Pancreas (tissue), 10 donors: ENCODE measurements at regions not wholly inside any gene's neighbourhood (a gene's known extent, or its start where the extent isn't known, plus 50 kb on each side); places are given as distances from the start of the nearest gene placed in this dataset.

Experiments used
- ATAC-seq, 4 donors: fragments of 200-7000 bp; cut with Tn5 transposase; one replicate each; pipeline versions ENCODE4 v1.8.0 to v1.9.1; 2020; ENCODE audit warnings: mild to moderate bottlenecking in 4 of 4, moderate library complexity in 4 of 4
- DNase-seq, 6 donors: peaks; one replicate each; pipeline ENCODE4 v3.0.0-alpha.2; 2020
- FAIRE-seq: peaks from 2 replicates; lab custom pipeline; 2012; peaks lifted over from hg19 to GRCh38; lab: Jason Lieb, UNC
- H3K27ac ChIP-seq, 4 donors: fragments of 200-600 bp; sonication (generic); 1 replicate in 3 of 4; 2 replicates in 1 of 4; pipeline versions ENCODE4 v1.5.0 to v1.8.0; 2020
- H3K27me3 ChIP-seq, 4 donors: fragments of 200-600 bp; one replicate each; pipeline ENCODE4 v1.8.0; 2021
- H3K36me3 ChIP-seq, 3 donors: fragments of 200-600 bp; sonication (generic) in 1 of 3; one replicate each; pipeline versions ENCODE4 v1.5.0 to v1.8.0; 2020 to 2021
- H3K4me1 ChIP-seq, 3 donors: fragments of 200-600 bp; one replicate each; pipeline ENCODE4 v1.8.0; 2021
- H3K4me3 ChIP-seq, 4 donors: fragments of 200-600 bp; sonication (generic) in 2 of 4; one replicate each; pipeline versions ENCODE4 v1.5.0 to v1.8.0; 2020 to 2021
- H3K9me3 ChIP-seq, 4 donors: fragments of 200-600 bp; one replicate each; pipeline ENCODE4 v1.8.0; 2021
- WGBS, 2 donors: extraction: QIAGEN DNeasy Blood & Tissue Kit; methylation state at CpG; one replicate each; pipeline ENCODE4 v1.1.7; 2013; 5-methylcytosine and 5-hydroxymethylcytosine counted together
- intact Hi-C, 3 donors: fragments of 100-400 bp; cut with DNase I; formaldehyde crosslinking; loops; one replicate each; pipeline versions ENCODE4 v1.11.1 to v1.14.2; 2022
- TF ChIP-seq, protein P1 (sequence below), 4 donors: fragments of 200-600 bp; sonication (generic) in 3 of 4; IDR thresholded peaks; one replicate each; pipeline versions ENCODE4 v1.5.0 to v1.8.0; 2021; ENCODE audit warnings: antibody characterized with exemption in 4 of 4
- donor health status: healthy with polysubstance abuse.
- donor health status: DM: no; HTN: no; CAD: no; lungs with moderate emphysema.
- donor health status: DM: no; HTN: no; CAD: no.
- donor health status: control.
- donor health status: control.
- donor health status: Bipolar disorder and iron deficiency.
- donor health status: DM: yes; HTN: yes; CAD: no.
- donor health status: DM: no; HTN: no; CAD: no.
- donor health status: DM: no; HTN: no; CAD: no.
- donor health status: DM: yes; HTN: yes; CAD: no.

DNA sequence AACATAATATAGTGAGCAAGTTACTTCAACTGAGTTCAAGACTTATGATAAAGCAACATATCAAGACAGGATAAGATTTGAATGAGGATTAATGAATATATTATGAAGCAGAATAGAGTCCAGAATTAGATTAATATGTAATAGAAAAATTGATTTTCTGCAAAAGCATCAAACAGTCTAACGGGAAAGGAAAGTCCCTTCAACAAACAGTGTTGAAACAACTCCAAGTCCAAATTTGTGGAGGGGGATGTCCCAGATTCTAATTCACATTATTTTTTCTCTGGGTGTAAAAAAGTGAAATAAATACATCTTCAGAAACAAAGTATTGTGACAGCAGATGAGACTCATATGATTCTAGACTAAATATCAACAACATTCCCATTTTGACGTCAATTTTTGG is 289.7 kb downstream of the C6orf118 start:
- ATAC-seq (no peak), DNase-seq (no peak), FAIRE-seq (no peak)
- 23 to 30% methylated on average over 2 of the region's 2 CpGs for WGBS, 2 donors
- Histone ChIP-seq H3K4me1 (no peaks in the 10 kb centered on the region), H3K4me3 (no peak overlapping the region), H3K36me3 (no peaks in the 10 kb centered on the region), H3K27me3 (no peaks in the 10 kb centered on the region), H3K9me3 (peaks cover 0 to 7% (median 0%) of the 10 kb centered on the region in 4 donors), H3K27ac (no peak overlapping the region)
- intact Hi-C loops: no loop called here
- TF ChIP-seq, protein P1, sequence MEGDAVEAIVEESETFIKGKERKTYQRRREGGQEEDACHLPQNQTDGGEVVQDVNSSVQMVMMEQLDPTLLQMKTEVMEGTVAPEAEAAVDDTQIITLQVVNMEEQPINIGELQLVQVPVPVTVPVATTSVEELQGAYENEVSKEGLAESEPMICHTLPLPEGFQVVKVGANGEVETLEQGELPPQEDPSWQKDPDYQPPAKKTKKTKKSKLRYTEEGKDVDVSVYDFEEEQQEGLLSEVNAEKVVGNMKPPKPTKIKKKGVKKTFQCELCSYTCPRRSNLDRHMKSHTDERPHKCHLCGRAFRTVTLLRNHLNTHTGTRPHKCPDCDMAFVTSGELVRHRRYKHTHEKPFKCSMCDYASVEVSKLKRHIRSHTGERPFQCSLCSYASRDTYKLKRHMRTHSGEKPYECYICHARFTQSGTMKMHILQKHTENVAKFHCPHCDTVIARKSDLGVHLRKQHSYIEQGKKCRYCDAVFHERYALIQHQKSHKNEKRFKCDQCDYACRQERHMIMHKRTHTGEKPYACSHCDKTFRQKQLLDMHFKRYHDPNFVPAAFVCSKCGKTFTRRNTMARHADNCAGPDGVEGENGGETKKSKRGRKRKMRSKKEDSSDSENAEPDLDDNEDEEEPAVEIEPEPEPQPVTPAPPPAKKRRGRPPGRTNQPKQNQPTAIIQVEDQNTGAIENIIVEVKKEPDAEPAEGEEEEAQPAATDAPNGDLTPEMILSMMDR (IDR thresholded peaks at IDR 0.05): no peak

DNA sequence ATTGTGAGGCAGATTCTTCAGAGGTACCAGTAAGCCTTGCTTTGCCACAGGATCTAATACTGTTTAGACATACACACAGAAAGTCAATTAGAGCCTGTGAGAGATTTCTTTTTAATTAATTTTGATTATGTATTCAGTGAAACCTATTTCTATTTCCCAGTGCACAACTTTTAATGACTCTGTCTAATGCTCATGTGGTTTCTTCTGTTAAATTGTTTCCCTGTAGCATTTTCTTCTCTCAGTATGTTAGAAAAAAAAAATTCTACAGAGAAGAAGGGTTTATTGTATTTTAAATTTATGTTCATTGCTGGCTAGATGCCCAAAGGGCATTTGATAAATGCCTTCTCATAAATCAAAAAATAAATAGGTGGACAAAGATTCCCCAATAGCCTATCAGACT is 293.7 kb downstream of the C6orf118 start:
- intact Hi-C loops: no loop called here
- Histone ChIP-seq H3K27ac (no peak overlapping the region), H3K4me3 (no peak overlapping the region), H3K4me1 (no peaks in the 10 kb centered on the region), H3K9me3 (peaks cover 0 to 7% (median 0%) of the 10 kb centered on the region in 4 donors), H3K36me3 (no peaks in the 10 kb centered on the region), H3K27me3 (no peaks in the 10 kb centered on the region)
- DNase-seq: no peak
- TF ChIP-seq, protein P1 (IDR thresholded peaks at IDR 0.05): no peak
- no peak for FAIRE-seq
- no peak for ATAC-seq

DNA sequence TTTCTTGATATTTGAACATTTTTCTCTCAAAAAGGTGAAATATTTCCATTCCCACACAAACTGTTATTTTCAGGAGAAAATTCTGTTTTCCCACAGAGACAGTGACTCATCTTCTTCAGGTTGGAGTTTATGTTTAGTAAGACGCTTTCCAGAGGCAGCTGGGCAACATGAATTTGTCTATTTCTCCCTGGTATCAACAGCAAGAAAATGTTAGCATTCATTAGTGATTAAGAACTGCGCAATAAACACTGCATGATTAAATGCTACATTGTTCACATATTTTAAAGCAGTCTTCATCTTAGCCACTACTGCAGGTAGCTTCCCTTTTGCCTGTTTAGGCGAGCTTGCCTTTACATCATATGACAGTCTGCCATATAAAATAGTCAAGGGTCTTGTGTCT is 295.7 kb downstream of the C6orf118 start:
- H3K4me1 ChIP-seq: no peaks in the 10 kb centered on the region
- no peaks in the 10 kb centered on the region for H3K36me3 ChIP-seq
- intact Hi-C loops: no loop called here
- no peak for DNase-seq
- WGBS, 2 donors: 49 to 59% methylated on average over 3 of the region's 3 CpGs
- H3K27me3 ChIP-seq: no peaks in the 10 kb centered on the region
- FAIRE-seq: no peak
- H3K9me3 ChIP-seq: no peaks in the 10 kb centered on the region
- TF ChIP-seq, protein P1 (IDR thresholded peaks at IDR 0.05): no peak
- ATAC-seq: no peak
- no peak overlapping the region for H3K4me3 ChIP-seq
- no peak overlapping the region for H3K27ac ChIP-seq

DNA sequence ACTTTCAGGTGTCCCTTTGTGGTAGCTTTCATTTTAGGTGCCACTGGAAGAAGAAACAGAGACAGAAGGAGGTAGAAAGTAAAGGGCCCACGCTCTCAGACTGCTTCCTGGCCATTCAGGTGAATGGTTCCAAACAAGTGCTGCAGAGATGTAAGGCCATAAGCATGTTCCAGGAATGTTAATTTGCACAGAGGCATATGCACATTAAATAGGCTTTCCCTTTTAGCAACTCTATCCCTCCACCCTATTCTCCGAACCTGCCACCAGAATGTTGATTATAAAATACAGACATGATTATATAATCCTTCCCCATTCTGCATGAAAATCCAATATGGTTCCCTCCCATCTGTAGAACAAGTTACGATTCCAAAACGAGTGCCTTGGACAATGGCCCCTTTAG is 297.2 kb downstream of the C6orf118 start:
- FAIRE-seq (no peak), DNase-seq (no peak), ATAC-seq (no peak)
- Histone ChIP-seq H3K9me3 (no peaks in the 10 kb centered on the region), H3K36me3 (no peaks in the 10 kb centered on the region), H3K4me3 (no peak overlapping the region), H3K4me1 (no peaks in the 10 kb centered on the region), H3K27ac (no peak overlapping the region), H3K27me3 (no peaks in the 10 kb centered on the region)
- intact Hi-C loops: no loop called here
- TF ChIP-seq, protein P1 (IDR thresholded peaks at IDR 0.05): no peak
- 47 to 64% methylated on average over 4 of the region's 4 CpGs for WGBS, 2 donors

DNA sequence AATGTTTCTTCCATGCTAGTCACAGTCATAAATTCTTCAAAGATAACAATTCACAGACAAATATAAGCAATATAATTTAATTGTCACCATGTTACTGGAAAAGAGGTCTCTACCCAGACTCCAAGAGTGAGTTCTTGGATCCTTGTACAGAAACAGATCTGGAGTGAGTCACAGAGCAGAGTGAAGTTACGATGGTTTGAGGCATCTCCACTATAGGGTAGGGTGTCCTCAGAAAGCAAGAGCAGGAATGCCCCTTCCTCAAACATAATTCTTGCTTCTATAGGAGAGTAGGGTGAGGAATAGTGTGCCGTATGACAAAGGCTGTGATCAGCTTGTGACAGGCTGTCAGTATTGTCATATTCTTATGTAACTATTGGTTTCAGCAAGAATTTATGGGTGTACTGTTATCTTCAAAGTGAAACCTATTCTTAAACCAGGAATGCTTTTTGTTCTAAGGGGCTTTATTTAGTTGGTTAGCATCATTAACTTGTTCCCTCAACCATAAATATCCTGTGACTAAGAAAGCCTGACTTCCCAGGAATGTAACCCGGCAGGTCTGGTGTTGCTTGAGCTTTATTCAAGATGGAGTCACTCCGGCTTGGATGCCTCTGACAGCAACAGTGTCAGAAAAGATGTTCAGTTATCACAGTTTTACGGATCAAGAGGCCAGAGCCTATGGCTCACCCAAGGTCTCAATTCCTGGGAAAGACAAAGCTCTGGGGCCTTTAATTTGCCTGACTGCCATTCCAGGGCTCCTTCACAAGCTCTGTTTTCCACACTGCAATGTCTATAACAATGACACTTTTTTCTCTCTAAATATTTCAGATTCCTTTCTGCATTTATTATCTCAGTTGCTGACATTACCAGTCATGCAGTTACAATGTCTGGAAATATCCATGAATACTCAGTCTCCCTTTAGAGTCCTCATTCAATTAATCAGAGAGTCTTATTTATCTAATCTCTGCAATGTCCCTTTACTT is 298.6 kb downstream of the C6orf118 start:
- H3K9me3 ChIP-seq: no peaks in the 10 kb centered on the region
- no peaks in the 10 kb centered on the region for H3K36me3 ChIP-seq
- no peak overlapping the region for H3K27ac ChIP-seq
- TF ChIP-seq, protein P1 (IDR thresholded peaks at IDR 0.05): no peak
- 46 to 57% methylated on average over 5 of the region's 5 CpGs for WGBS, 2 donors
- no peaks in the 10 kb centered on the region for H3K4me1 ChIP-seq
- H3K27me3 ChIP-seq: no peaks in the 10 kb centered on the region
- FAIRE-seq (no peak), DNase-seq (no peak), ATAC-seq (no peak)
- H3K4me3 ChIP-seq: no peak overlapping the region
- intact Hi-C loops: no loop called here
